ENCODE measurements at regions not wholly inside any gene's neighbourhood (a gene's known extent, or its start where the extent isn't known, plus 50 kb on each side); places are given as distances from the start of the nearest gene placed in this dataset.

- Histone ChIP-seq H3K27me3 (no peaks in the 10 kb centered on the region), H3K4me1 (no peaks in the 10 kb centered on the region), H3K36me3 (no peaks in the 10 kb centered on the region), H3K27ac (no peak overlapping the region), H3K4me3 (no peak overlapping the region), H3K9me3 (no peaks in the 10 kb centered on the region)
- WGBS, 2 donors (ENCODE audit: low coverage in 1 of 2): 92 to 95% methylated on average over 4 to 5 of the region's 5 CpGs
- TF ChIP-seq EP300 (IDR thresholded peaks at IDR 0.05; ENCODE audit: low read depth) (no peak), POLR2AphosphoS5 (IDR thresholded peaks at IDR 0.05) (no peak), CTCF (IDR thresholded peaks at IDR 0.05) (no peak), POLR2A (IDR thresholded peaks at IDR 0.05) (no peak)
- intact Hi-C loops (cut with DNase I; ENCODE audit: low total_unique reads): no loop called here
- in situ Hi-C loops (cut with MboI; ENCODE audit: low pct_ligation_motif_present in 1 of 4, low pct_unique_long_range_greater_than_20kb in 1 of 4, low sequenced_read_pairs in 3 of 4): no loop called here
- DNase-seq: no peak
Measured at GRCh38 chr18:39793609-39794008, 2161.4 kb upstream of the PIK3C3 start.

- Histone ChIP-seq H3K27me3 (no peaks in the 10 kb centered on the region), H3K27ac (no peak overlapping the region), H3K4me3 (no peak overlapping the region), H3K36me3 (no peaks in the 10 kb centered on the region), H3K4me1 (no peaks in the 10 kb centered on the region), H3K9me3 (no peaks in the 10 kb centered on the region)
- in situ Hi-C loops (cut with MboI; ENCODE audit: low pct_ligation_motif_present in 1 of 4, low pct_unique_long_range_greater_than_20kb in 1 of 4, low sequenced_read_pairs in 3 of 4): no loop called here
- intact Hi-C loops (cut with DNase I; ENCODE audit: low total_unique reads): no loop called here
- DNase-seq: no peak
- WGBS, 2 donors (ENCODE audit: low coverage in 1 of 2): 92 to 100% methylated on average over 1 of the region's 1 CpG
- TF ChIP-seq POLR2AphosphoS5 (IDR thresholded peaks at IDR 0.05) (no peak), EP300 (IDR thresholded peaks at IDR 0.05; ENCODE audit: low read depth) (no peak), POLR2A (IDR thresholded peaks at IDR 0.05) (no peak), CTCF (IDR thresholded peaks at IDR 0.05) (no peak)
Measured at GRCh38 chr18:39788383-39788782, 2166.7 kb upstream of the PIK3C3 start.

GRCh38 chr18:39786477-39786876 lies 2168.6 kb upstream of the PIK3C3 start:
- Histone ChIP-seq H3K9me3 (no peaks in the 10 kb centered on the region), H3K36me3 (no peaks in the 10 kb centered on the region)
- TF ChIP-seq EP300 (IDR thresholded peaks at IDR 0.05; ENCODE audit: low read depth): no peak
- no peak for TF ChIP-seq CTCF (IDR thresholded peaks at IDR 0.05)
- TF ChIP-seq POLR2AphosphoS5 (IDR thresholded peaks at IDR 0.05): no peak
- no peak for TF ChIP-seq POLR2A (IDR thresholded peaks at IDR 0.05)

DNA sequence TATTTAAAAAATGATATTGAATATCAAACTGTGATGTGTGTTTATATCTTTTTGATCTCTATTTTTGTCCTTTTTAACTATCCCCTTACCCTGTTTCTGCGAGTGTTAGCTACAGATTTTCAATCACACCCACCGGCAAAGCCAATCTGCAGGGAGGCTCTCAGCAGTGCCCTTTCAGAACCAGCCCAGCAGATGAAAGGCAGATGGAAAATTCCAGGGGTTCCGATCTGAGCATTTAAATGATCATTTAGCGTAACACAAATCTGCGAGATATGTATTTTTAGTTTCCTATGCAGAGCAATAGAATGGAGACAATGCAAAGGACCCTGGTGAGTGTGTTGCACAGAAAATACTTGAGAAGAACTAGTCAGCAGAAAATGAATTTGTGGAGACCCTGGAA lies 2170.5 kb upstream of the PIK3C3 start:
- H3K36me3 ChIP-seq: no peaks in the 10 kb centered on the region
- WGBS, 2 donors (ENCODE audit: low coverage in 1 of 2): 92 to 96% methylated on average over 4 to 5 of the region's 5 CpGs
- no peaks in the 10 kb centered on the region for H3K4me1 ChIP-seq
- no peak overlapping the region for H3K4me3 ChIP-seq
- DNase-seq: no peak
- H3K27ac ChIP-seq: no peak overlapping the region
- in situ Hi-C loops (cut with MboI; ENCODE audit: low pct_ligation_motif_present in 1 of 4, low pct_unique_long_range_greater_than_20kb in 1 of 4, low sequenced_read_pairs in 3 of 4) (no loop called here), intact Hi-C loops (cut with DNase I; ENCODE audit: low total_unique reads) (no loop called here)
- no peaks in the 10 kb centered on the region for H3K27me3 ChIP-seq
- no peak for TF ChIP-seq POLR2AphosphoS5 (IDR thresholded peaks at IDR 0.05)
- TF ChIP-seq CTCF (IDR thresholded peaks at IDR 0.05): no peak
- TF ChIP-seq EP300 (IDR thresholded peaks at IDR 0.05; ENCODE audit: low read depth): no peak
- no peak for TF ChIP-seq POLR2A (IDR thresholded peaks at IDR 0.05)
- no peaks in the 10 kb centered on the region for H3K9me3 ChIP-seq

More at GRCh38 chr18:39786477-39786876, 2168.6 kb upstream of the PIK3C3 start:
- no peak for DNase-seq
- H3K4me3 ChIP-seq: no peak overlapping the region
- intact Hi-C loops (cut with DNase I; ENCODE audit: low total_unique reads): no loop called here
- no peaks in the 10 kb centered on the region for H3K27me3 ChIP-seq
- no peak overlapping the region for H3K27ac ChIP-seq
- H3K4me1 ChIP-seq: no peaks in the 10 kb centered on the region
- in situ Hi-C loops (cut with MboI; ENCODE audit: low pct_ligation_motif_present in 1 of 4, low pct_unique_long_range_greater_than_20kb in 1 of 4, low sequenced_read_pairs in 3 of 4): no loop called here
